ENCODE measurements at regions not wholly inside any gene's neighbourhood (a gene's known extent, or its start where the extent isn't known, plus 50 kb on each side); places are given as distances from the start of the nearest gene placed in this dataset.
"Not testable (repeated sequence)": the region's sequence is repeated elsewhere in the genome, so short reads cannot be mapped to it uniquely, and the experiment has no call there.

DNA sequence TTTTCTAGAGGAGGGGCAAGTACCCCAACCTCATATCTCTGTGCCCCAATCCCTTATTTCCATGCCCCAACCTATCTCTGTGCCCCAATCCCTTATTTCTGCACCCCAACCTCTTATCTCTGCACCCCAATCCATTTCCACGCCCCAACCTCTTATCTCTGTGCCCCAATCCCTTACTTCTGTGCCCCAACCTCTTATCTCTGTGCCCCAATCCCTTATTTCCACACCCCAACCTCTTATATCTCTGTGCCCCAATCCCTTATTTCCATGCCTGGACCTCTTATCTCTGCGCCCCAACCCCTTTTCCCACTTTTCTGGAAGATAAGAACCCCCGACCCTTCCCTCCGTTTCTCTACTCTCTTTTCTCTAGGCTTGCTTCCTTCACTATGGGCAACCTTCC is 199.0 kb downstream of the JRKL start:
- H3K9me3 ChIP-seq; H3K4me2 ChIP-seq; FAIRE-seq; ATAC-seq; CTCF ChIA-PET; POLR2A ChIA-PET; H3K27ac ChIP-seq; H3K4me1 ChIP-seq; DNase-seq (ENCODE audit: low read depth in 1 of 2, low spot score in 1 of 2); H3K4me3 ChIP-seq: not testable (repeated sequence)
- WGBS (ENCODE audit: missing lambda C conversion rate) = 28% methylated on average over 4 of the region's 4 CpGs

DNA sequence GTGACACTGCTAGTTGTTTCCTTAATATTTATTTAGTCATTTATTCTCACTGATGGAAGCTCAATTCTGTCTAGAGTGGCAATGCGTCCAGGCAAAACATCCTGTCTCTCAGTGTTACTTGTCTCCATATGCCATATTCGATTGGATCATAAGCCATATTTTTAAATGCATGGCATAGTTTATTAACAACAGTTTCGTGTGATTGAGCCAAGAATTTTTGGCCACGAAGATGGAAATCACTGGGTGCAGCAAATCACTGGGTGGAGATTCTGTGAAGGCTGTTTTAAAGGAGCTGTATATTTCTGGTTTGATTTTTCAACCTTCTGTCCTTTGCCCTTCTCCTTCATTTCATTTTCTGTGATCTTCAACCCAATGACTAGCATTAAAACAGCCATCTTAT is 205.2 kb downstream of the JRKL start:
- ATAC-seq = no peak
- Histone ChIP-seq H3K4me2 (no peak overlapping the region), H3K4me1 (no peaks in the 10 kb centered on the region), H3K4me3 (no peak overlapping the region), H3K9me3 (no peaks in the 10 kb centered on the region), H3K27ac (no peak overlapping the region)
- TF ChIP-seq KDM5A (IDR thresholded peaks at IDR 0.05) = no peak
- TF ChIP-seq RARB (CRISPR knock-in tag; IDR thresholded peaks at IDR 0.05) = no peak
- TF ChIP-seq HOXB5 (CRISPR knock-in tag; IDR thresholded peaks at IDR 0.05) = no peak
- no peak for TF ChIP-seq TP53 (CRISPR knock-in tag; IDR thresholded peaks at IDR 0.05)
- no peak for TF ChIP-seq FOSL2 (IDR thresholded peaks at IDR 0.05)
- TF ChIP-seq FOSL2 (CRISPR knock-in tag; IDR thresholded peaks at IDR 0.05) = no peak
- no peak for TF ChIP-seq FOXS1 (CRISPR knock-in tag; IDR thresholded peaks at IDR 0.05)
- no peak for TF ChIP-seq ZNF302 (CRISPR knock-in tag; IDR thresholded peaks at IDR 0.05)
- no peak for TF ChIP-seq JUNB (IDR thresholded peaks at IDR 0.05)
- no peak for TF ChIP-seq POLR2AphosphoS2 (conservative IDR thresholded peaks at IDR 0.05; ENCODE audit: low read length)
- no peak for TF ChIP-seq BHLHE40 (IDR thresholded peaks at IDR 0.05; ENCODE audit: low read depth, low read length)
- TF ChIP-seq HDAC2 (IDR thresholded peaks at IDR 0.05) = no peak
- TF ChIP-seq, protein P1, sequence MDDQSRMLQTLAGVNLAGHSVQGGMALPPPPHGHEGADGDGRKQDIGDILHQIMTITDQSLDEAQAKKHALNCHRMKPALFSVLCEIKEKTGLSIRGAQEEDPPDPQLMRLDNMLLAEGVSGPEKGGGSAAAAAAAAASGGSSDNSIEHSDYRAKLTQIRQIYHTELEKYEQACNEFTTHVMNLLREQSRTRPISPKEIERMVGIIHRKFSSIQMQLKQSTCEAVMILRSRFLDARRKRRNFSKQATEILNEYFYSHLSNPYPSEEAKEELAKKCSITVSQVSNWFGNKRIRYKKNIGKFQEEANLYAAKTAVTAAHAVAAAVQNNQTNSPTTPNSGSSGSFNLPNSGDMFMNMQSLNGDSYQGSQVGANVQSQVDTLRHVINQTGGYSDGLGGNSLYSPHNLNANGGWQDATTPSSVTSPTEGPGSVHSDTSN (IDR thresholded peaks at IDR 0.05) = no peak
- no peak for TF ChIP-seq HOXB13 (CRISPR knock-in tag; IDR thresholded peaks at IDR 0.05; ENCODE audit: low read depth)
- TF ChIP-seq EP300 (IDR thresholded peaks at IDR 0.05) = no peak
- TF ChIP-seq HEYL (CRISPR knock-in tag; IDR thresholded peaks at IDR 0.05) = no peak
- no peak for TF ChIP-seq SREBF2 (IDR thresholded peaks at IDR 0.05)
- TF ChIP-seq CEBPB (IDR thresholded peaks at IDR 0.05) = no peak
- TF ChIP-seq, protein P2, sequence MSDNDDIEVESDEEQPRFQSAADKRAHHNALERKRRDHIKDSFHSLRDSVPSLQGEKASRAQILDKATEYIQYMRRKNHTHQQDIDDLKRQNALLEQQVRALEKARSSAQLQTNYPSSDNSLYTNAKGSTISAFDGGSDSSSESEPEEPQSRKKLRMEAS (IDR thresholded peaks at IDR 0.05) = no peak
- TF ChIP-seq MAZ (IDR thresholded peaks at IDR 0.05; ENCODE audit: borderline replicate concordance, low read depth, low read length) = no peak
- TF ChIP-seq, protein P3, sequence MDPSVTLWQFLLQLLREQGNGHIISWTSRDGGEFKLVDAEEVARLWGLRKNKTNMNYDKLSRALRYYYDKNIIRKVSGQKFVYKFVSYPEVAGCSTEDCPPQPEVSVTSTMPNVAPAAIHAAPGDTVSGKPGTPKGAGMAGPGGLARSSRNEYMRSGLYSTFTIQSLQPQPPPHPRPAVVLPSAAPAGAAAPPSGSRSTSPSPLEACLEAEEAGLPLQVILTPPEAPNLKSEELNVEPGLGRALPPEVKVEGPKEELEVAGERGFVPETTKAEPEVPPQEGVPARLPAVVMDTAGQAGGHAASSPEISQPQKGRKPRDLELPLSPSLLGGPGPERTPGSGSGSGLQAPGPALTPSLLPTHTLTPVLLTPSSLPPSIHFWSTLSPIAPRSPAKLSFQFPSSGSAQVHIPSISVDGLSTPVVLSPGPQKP (IDR thresholded peaks at IDR 0.05; ENCODE audit: low read depth, low read length) = no peak
- no peak for FAIRE-seq
- no peak for DNase-seq (ENCODE audit: low read depth in 1 of 2, low spot score in 1 of 2)
- POLR2A ChIA-PET = no interaction called here
- CTCF ChIA-PET = no interaction called here
- 17% methylated on average over 4 of the region's 4 CpGs for WGBS (ENCODE audit: missing lambda C conversion rate)

DNA sequence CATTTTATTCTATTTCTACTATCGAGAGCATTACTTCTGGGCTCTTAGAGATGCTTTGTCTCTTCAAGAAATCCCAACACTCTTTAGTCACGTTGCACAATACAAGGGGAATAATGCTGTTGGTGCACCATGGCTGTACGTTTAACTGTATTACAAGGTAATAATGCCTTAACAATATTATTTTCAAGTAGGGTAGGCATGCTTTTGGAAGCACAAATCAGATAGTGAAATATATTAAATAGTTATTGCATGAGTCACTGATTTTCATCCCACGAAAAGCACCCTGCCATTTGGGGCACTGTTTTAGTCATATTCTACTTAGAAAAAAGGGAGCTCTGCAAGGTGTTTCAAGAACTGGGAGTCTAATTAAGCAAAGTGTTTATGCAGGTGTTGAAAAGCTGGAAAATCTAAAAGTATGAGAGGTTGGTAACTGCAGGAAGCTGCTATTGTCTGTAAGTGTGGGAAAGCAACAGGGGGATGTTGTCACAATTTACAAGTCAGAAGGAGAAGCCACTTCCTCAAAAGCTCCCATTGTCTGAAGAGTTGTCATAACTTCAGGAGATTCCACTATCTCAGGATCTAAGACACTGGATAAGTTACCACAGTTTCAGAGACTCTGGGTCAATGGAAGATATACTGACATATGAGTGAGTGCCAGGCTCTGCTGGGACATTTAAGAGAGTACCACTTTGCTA is 218.2 kb downstream of the JRKL start:
- DNase-seq (ENCODE audit: low read depth in 1 of 2, low spot score in 1 of 2) (no peak), FAIRE-seq (no peak), ATAC-seq (no peak)
- Histone ChIP-seq H3K4me2 (no peak overlapping the region), H3K4me1 (no peaks in the 10 kb centered on the region), H3K4me3 (no peak overlapping the region), H3K9me3 (no peaks in the 10 kb centered on the region), H3K27ac (no peak overlapping the region)
- WGBS (ENCODE audit: missing lambda C conversion rate) = 0% methylated on average over 4 of the region's 4 CpGs
- ChIA-PET CTCF (no interaction called here), POLR2A (no interaction called here)
- TF ChIP-seq POLR2AphosphoS2 (conservative IDR thresholded peaks at IDR 0.05; ENCODE audit: low read length) = no peak
- TF ChIP-seq RFX5 (IDR thresholded peaks at IDR 0.05) = no peak
- no peak for TF ChIP-seq MAZ (IDR thresholded peaks at IDR 0.05; ENCODE audit: borderline replicate concordance, low read depth, low read length)
- TF ChIP-seq, protein P4, sequence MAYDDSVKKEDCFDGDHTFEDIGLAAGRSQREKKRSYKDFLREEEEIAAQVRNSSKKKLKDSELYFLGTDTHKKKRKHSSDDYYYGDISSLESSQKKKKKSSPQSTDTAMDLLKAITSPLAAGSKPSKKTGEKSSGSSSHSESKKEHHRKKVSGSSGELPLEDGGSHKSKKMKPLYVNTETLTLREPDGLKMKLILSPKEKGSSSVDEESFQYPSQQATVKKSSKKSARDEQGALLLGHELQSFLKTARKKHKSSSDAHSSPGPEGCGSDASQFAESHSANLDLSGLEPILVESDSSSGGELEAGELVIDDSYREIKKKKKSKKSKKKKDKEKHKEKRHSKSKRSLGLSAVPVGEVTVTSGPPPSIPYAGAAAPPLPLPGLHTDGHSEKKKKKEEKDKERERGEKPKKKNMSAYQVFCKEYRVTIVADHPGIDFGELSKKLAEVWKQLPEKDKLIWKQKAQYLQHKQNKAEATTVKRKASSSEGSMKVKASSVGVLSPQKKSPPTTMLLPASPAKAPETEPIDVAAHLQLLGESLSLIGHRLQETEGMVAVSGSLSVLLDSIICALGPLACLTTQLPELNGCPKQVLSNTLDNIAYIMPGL (CRISPR knock-in tag; IDR thresholded peaks at IDR 0.05; ENCODE audit: borderline replicate concordance) = no peak
- TF ChIP-seq, protein P5, sequence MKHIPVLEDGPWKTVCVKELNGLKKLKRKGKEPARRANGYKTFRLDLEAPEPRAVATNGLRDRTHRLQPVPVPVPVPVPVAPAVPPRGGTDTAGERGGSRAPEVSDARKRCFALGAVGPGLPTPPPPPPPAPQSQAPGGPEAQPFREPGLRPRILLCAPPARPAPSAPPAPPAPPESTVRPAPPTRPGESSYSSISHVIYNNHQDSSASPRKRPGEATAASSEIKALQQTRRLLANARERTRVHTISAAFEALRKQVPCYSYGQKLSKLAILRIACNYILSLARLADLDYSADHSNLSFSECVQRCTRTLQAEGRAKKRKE (CRISPR knock-in tag; IDR thresholded peaks at IDR 0.05; ENCODE audit: low read depth) = no peak
- TF ChIP-seq TP53 (CRISPR knock-in tag; IDR thresholded peaks at IDR 0.05) = no peak
- no peak for TF ChIP-seq CHD4 (IDR thresholded peaks at IDR 0.05; ENCODE audit: borderline replicate concordance)

All from A549 (cell line).